EH (cell line): ENCODE measurements at regions not wholly inside any gene's neighbourhood (a gene's known extent, or its start where the extent isn't known, plus 50 kb on each side); places are given as distances from the start of the nearest gene placed in this dataset.

ENCODE experiments used
- DNase-seq: peaks from one replicate; pipeline ENCODE4 v3.0.0-alpha.2; 2015; ENCODE audit warnings: low read depth

- peak; percentile 28 for DNase-seq
Observed at GRCh38 chr2:238561230-238561629, 134.5 kb downstream of the ASB1 start.

GRCh38 chr2:238562446-238562845 is 135.7 kb downstream of the ASB1 start:
- DNase-seq, result no peak

GRCh38 chr2:238563551-238563950 is 136.8 kb downstream of the ASB1 start:
- DNase-seq, result no peak

- no peak for DNase-seq
Observed at GRCh38 chr2:238564286-238564920, 137.7 kb downstream of the ASB1 start.

DNA sequence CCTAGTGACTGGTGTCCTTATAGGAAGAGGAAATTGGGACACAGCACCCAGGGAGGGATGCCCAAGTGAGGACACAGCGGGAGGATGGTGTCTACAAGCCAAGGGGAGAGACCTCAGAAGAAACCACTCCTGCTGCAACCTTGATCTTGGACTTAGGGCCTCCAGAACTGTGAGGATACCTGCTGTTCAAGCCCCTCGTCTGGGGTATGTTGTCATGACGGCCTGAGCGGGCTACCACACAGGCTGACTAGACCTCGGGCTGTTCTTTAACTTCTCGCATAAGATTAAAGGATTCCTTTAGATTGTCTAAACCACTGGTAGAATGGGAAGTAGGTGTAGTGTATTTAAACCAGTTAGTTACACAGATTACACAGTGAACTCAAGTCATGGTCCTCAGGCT is 138.3 kb downstream of the ASB1 start:
- DNase-seq, result no peak

GRCh38 chr2:238566001-238566645 is 139.4 kb downstream of the ASB1 start:
- DNase-seq, result no peak

- no peak for DNase-seq
Observed at GRCh38 chr2:238567067-238567855, 140.5 kb downstream of the ASB1 start.

DNA sequence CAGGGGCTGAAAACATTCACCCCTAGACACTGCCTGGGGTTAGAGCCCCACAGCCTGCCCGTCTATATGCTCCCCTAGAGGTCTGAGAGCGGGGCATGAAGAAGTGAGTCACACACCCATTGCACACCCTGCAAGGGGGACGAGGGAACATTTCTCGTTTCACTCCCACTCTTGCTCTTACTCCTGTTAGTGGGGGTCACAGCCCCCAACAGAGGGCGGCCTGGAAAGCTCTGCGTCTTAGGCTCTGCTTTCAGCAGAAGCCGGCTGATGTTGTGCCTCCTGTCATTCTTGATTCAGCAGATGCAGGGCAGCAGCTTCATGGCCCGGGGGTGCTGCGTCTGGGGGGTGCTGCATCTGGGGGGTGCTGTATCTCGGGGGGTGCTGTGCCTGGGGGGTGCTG is 141.3 kb downstream of the ASB1 start:
- no peak for DNase-seq

GRCh38 chr2:238568455-238569440 is 142.0 kb downstream of the ASB1 start:
- no peak for DNase-seq

GRCh38 chr2:238569507-238570195 is 142.9 kb downstream of the ASB1 start:
- DNase-seq, result peak; percentile 39

DNA sequence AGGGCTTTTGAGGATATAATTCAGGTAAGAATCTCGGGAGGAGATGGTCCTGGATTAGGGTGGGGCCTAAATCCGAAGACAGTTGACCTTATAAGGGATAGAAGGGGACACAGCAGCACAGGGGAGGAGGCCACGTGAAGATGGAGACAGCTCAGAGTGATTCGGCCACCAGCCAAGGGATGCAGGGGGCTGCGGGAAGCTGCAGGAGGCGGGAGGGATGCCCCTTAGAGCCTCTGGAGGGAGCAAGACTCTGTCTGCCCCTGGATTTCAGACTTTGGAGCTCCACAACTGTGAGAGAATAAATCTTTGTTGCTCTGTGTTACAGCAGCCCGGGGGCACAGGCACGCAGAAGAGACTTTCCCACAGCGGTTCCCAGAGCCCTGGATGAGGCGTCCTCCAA is 143.7 kb downstream of the ASB1 start:
- DNase-seq, result no peak

GRCh38 chr2:238570926-238571325 is 144.2 kb downstream of the ASB1 start:
- no peak for DNase-seq

- DNase-seq, result no peak
Observed at GRCh38 chr2:238571661-238572372, 145.1 kb downstream of the ASB1 start.

DNA sequence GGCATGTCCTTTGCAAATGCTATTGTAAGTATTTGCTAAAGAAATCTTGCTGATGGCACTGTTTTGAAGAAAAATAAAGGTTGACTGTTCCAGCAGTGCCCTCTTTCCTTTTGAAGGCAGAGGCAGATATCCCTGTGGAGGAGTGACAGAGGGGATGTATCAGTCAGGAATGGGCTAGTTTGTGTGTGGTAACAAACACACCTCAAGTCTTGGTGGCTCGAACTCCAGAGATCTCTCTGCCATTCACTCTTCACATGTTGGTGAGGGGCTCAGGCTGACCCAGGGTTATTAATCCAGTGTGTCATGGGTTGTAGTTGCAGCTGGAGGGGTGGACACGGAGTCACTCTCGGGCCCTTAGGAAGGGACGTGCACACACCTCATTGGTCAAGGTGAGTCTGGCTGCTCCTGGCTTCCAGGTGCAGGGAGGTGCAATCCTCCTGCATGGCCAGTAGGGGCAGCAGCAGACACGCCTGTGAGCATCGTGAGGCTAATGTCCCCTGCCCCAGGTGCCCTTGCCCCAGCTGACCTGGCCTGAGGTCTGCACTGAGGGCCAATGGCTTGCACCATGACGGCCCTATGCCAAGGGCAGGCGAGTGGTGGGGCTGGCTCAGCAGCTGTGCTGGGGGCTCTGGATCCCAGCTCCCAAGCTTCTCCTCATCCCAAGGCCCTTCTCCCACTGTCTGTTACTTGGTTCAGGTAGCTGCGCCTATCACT is 146.5 kb downstream of the ASB1 start:
- no peak for DNase-seq

DNA sequence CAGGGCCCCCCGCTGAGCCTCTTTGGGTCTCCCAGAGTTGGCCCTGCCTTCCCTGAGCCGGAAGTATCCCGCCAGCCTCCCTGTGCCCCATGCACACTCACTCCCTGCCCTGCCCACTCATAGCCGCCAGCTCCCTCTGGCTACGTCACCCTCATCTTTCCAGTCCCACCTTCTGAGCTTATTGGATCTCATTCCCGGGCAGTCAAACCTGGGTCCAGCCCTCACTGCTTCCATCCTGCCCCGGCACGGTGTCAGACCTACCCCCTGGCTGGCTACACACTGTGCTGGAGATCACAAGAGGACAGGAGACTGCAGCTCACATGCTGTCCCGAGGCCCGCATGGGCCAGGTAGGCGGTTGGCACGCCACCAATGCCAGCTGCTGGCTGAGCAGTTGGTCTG is 147.2 kb downstream of the ASB1 start:
- DNase-seq, result no peak

- no peak for DNase-seq
Observed at GRCh38 chr2:238574490-238575271, 148.0 kb downstream of the ASB1 start.

GRCh38 chr2:238576674-238577073 is 149.9 kb downstream of the ASB1 start:
- DNase-seq, result no peak

GRCh38 chr2:238578256-238578655 is 151.5 kb downstream of the ASB1 start:
- DNase-seq, result no peak

DNA sequence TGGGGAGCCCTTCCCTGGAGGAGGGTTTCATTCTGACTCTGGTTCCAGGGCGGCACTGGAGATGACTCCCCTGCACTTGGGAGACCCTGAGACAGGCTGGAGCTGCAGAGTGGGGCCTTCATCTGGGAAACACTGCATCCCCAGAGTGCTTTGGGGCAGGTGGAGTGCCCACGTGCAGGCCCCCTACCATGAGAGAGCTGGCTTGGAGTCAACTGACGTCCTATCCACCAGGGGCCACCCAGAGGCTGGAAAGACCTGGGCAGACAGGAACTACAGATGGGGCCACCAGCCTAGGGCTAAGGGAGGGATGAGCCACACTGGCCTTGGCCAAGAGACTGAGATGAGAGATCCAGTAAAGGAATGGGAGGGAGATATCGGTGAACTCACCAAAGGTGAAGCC is 153.8 kb downstream of the ASB1 start:
- DNase-seq, result no peak
